ENCODE measurements at regions not wholly inside any gene's neighbourhood (a gene's known extent, or its start where the extent isn't known, plus 50 kb on each side); places are given as distances from the start of the nearest gene placed in this dataset.

DNA sequence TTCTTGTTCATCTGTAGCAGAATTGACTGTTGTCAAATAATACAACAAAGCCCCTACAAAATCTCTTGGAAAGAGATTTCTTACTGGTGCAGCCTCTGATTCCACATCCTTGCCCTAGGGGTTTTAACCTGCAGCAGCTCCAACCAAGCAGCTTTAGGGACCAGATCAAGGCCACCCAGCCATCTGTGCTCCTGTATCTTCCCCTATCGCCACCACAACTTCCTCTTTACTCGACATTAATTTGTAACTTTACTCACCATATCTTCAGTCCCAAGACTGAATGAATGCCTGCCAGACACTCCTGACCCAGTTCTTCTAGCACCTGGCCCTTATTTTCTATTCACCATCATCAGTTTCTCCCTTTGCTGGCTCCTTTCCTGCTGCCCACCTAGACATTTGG lies 156.6 kb upstream of the IL12A start:
- TF ChIP-seq RFX5 (IDR thresholded peaks at IDR 0.05; ENCODE audit: low read length) (no peak), GABPA (IDR thresholded peaks at IDR 0.05; ENCODE audit: low read depth) (no peak), CTCF (IDR thresholded peaks at IDR 0.05) (no peak), YY1 (IDR thresholded peaks at IDR 0.05; ENCODE audit: low read depth) (no peak), SMC3 (IDR thresholded peaks at IDR 0.05; ENCODE audit: low read depth, low read length) (no peak), EP300 (IDR thresholded peaks at IDR 0.05; ENCODE audit: borderline replicate concordance in 1 of 2, low read depth in 1 of 2, low read length in 1 of 2) (no peak), JUND (IDR thresholded peaks at IDR 0.05) (no peak), USF1 (IDR thresholded peaks at IDR 0.05; ENCODE audit: borderline replicate concordance, low read depth) (no peak), POLR2AphosphoS5 (IDR thresholded peaks at IDR 0.05; ENCODE audit: low read depth, low read length) (no peak)
- TF ChIP-seq, protein P1, sequence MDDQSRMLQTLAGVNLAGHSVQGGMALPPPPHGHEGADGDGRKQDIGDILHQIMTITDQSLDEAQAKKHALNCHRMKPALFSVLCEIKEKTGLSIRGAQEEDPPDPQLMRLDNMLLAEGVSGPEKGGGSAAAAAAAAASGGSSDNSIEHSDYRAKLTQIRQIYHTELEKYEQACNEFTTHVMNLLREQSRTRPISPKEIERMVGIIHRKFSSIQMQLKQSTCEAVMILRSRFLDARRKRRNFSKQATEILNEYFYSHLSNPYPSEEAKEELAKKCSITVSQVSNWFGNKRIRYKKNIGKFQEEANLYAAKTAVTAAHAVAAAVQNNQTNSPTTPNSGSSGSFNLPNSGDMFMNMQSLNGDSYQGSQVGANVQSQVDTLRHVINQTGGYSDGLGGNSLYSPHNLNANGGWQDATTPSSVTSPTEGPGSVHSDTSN (IDR thresholded peaks at IDR 0.05), result no peak
- TF ChIP-seq, protein P2, sequence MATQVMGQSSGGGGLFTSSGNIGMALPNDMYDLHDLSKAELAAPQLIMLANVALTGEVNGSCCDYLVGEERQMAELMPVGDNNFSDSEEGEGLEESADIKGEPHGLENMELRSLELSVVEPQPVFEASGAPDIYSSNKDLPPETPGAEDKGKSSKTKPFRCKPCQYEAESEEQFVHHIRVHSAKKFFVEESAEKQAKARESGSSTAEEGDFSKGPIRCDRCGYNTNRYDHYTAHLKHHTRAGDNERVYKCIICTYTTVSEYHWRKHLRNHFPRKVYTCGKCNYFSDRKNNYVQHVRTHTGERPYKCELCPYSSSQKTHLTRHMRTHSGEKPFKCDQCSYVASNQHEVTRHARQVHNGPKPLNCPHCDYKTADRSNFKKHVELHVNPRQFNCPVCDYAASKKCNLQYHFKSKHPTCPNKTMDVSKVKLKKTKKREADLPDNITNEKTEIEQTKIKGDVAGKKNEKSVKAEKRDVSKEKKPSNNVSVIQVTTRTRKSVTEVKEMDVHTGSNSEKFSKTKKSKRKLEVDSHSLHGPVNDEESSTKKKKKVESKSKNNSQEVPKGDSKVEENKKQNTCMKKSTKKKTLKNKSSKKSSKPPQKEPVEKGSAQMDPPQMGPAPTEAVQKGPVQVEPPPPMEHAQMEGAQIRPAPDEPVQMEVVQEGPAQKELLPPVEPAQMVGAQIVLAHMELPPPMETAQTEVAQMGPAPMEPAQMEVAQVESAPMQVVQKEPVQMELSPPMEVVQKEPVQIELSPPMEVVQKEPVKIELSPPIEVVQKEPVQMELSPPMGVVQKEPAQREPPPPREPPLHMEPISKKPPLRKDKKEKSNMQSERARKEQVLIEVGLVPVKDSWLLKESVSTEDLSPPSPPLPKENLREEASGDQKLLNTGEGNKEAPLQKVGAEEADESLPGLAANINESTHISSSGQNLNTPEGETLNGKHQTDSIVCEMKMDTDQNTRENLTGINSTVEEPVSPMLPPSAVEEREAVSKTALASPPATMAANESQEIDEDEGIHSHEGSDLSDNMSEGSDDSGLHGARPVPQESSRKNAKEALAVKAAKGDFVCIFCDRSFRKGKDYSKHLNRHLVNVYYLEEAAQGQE (IDR thresholded peaks at IDR 0.05; ENCODE audit: low read depth, low read length), result no peak
- TF ChIP-seq, protein P3, sequence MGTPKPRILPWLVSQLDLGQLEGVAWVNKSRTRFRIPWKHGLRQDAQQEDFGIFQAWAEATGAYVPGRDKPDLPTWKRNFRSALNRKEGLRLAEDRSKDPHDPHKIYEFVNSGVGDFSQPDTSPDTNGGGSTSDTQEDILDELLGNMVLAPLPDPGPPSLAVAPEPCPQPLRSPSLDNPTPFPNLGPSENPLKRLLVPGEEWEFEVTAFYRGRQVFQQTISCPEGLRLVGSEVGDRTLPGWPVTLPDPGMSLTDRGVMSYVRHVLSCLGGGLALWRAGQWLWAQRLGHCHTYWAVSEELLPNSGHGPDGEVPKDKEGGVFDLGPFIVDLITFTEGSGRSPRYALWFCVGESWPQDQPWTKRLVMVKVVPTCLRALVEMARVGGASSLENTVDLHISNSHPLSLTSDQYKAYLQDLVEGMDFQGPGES (IDR thresholded peaks at IDR 0.05; ENCODE audit: low read depth, low read length), result no peak
